Fibroblast of villous mesenchyme (primary cell): ENCODE measurements at regions not wholly inside any gene's neighbourhood (a gene's known extent, or its start where the extent isn't known, plus 50 kb on each side); places are given as distances from the start of the nearest gene placed in this dataset.

ENCODE experiments used
- DNase-seq: peaks from one replicate; pipeline ENCODE4 v3.0.0-alpha.2; 2010; ENCODE audit warnings: low read depth
- H3K4me3 ChIP-seq: 2 replicates; pipeline ENCODE4 v1.5.1; 2011; ENCODE audit warnings: low read depth, mild to moderate bottlenecking, low read length
- CTCF ChIP-seq: IDR thresholded peaks from 2 replicates; pipeline ENCODE4 v1.5.1; 2012; ENCODE audit warnings: low read depth, mild to moderate bottlenecking, low read length; ENCODE audit not compliant: insufficient read depth

- DNase-seq: no peak
- H3K4me3 ChIP-seq: no peak overlapping the region
These were observed 383.4 kb downstream of the ANKRD50 start for GRCh38 chr4:124329134-124329533.

GRCh38 chr4:124330045-124330444 is 382.5 kb downstream of the ANKRD50 start:
- no peak for DNase-seq
- H3K4me3 ChIP-seq: no peak overlapping the region
- no peak for TF ChIP-seq CTCF

More at GRCh38 chr4:124329134-124329533, 383.4 kb downstream of the ANKRD50 start:
- TF ChIP-seq CTCF: no peak

GRCh38 chr4:124331781-124332180 is 380.8 kb downstream of the ANKRD50 start:
- no peak for DNase-seq
- H3K4me3 ChIP-seq: no peak overlapping the region
- TF ChIP-seq CTCF: no peak

- DNase-seq: no peak
- no peak overlapping the region for H3K4me3 ChIP-seq
- TF ChIP-seq CTCF: no peak
These were observed 379.1 kb downstream of the ANKRD50 start for GRCh38 chr4:124333466-124333865.

- DNase-seq: peak; percentile 83
- peak; percentile 61 for TF ChIP-seq CTCF
- no peak overlapping the region for H3K4me3 ChIP-seq
These were observed 378.4 kb downstream of the ANKRD50 start for GRCh38 chr4:124334119-124334518.

- peak; percentile 66 for DNase-seq
- TF ChIP-seq CTCF: no peak
- no peak overlapping the region for H3K4me3 ChIP-seq
These were observed 374.7 kb downstream of the ANKRD50 start for GRCh38 chr4:124337874-124338273.

GRCh38 chr4:124343661-124344171 is 368.8 kb downstream of the ANKRD50 start:
- H3K4me3 ChIP-seq: no peak overlapping the region
- peak; percentile 25 for DNase-seq
- TF ChIP-seq CTCF: no peak
